Panc1 (cell line): ENCODE measurements at regions not wholly inside any gene's neighbourhood (a gene's known extent, or its start where the extent isn't known, plus 50 kb on each side); places are given as distances from the start of the nearest gene placed in this dataset.

ENCODE experiments used
- ATAC-seq: fragments of 200-7000 bp; cut with Tn5 transposase; 2 replicates; pipeline ENCODE4 v1.9.1; 2020; ENCODE audit warnings: mild to moderate bottlenecking, moderate library complexity
- BruUV-seq: library from RNA; stranded (reverse); fragments of 400-500 nt; replicated peaks from 2 replicates; lab custom pipeline; 2021; lab: Mats Ljungman, UMichigan
- CTCF ChIA-PET: fragments of 300-600 bp; sonication (Branson Sonifier 250); formaldehyde crosslinking; loops from one replicate; lab custom pipeline; 2022; ENCODE audit warnings: antibody characterized with exemption; lab: Charles Lee
- POLR2A ChIA-PET: fragments of 300-600 bp; sonication (Branson Sonifier 250); formaldehyde crosslinking; loops from one replicate; lab custom pipeline; 2022; ENCODE audit warnings: antibody characterized with exemption; lab: Charles Lee
- DNase-seq: peaks from one replicate; pipeline ENCODE4 v3.0.0-alpha.2; 2010; ENCODE audit warnings: low read depth, low spot score
- H3K27ac ChIP-seq: 2 replicates; pipeline ENCODE4 v1.5.1; 2011; ENCODE audit warnings: mild to moderate bottlenecking, low read length, inconsistent platforms
- H3K27me3 ChIP-seq: fragments of 200-500 bp; sonication (Bioruptor generic); 2 replicates; pipeline ENCODE4 v1.6.0; 2014; ENCODE audit warnings: low read length, inconsistent platforms; ENCODE audit not compliant: control insufficient read depth, insufficient read depth
- H3K36me3 ChIP-seq: fragments of 200-500 bp; sonication (Bioruptor generic); 2 replicates; pipeline ENCODE4 v1.5.1; 2014; ENCODE audit warnings: inconsistent platforms, mild to moderate bottlenecking, low read length, moderate library complexity; ENCODE audit not compliant: control insufficient read depth, insufficient read depth
- H3K4me1 ChIP-seq: 2 replicates; pipeline ENCODE4 v1.5.1; 2011; ENCODE audit warnings: inconsistent platforms, mild to moderate bottlenecking, low read length, moderate library complexity; ENCODE audit not compliant: control insufficient read depth, insufficient read depth
- H3K4me3 ChIP-seq, 2 experiments: 2 replicates each; pipeline ENCODE4 v1.5.1; 2011 to 2012; ENCODE audit warnings: low read depth in 2 of 2, low read length in 2 of 2, mild to moderate bottlenecking in 2 of 2, inconsistent platforms in 1 of 2, moderate library complexity in 1 of 2
- H3K9me3 ChIP-seq: fragments of 200-500 bp; sonication (Bioruptor generic); 2 replicates; pipeline ENCODE4 v1.5.1; 2014; ENCODE audit warnings: low read depth, mild to moderate bottlenecking, inconsistent platforms, low read length, moderate library complexity; ENCODE audit not compliant: control insufficient read depth, insufficient read depth
- CTCF ChIP-seq: fragments of 450-650 bp; IDR thresholded peaks from 2 replicates; pipeline ENCODE4 v1.5.1; 2017; ENCODE audit warnings: mild to moderate bottlenecking
- POLR2AphosphoS5 ChIP-seq: IDR thresholded peaks from 2 replicates; pipeline ENCODE4 v1.6.1; 2012; ENCODE audit warnings: mild to moderate bottlenecking, low read depth, low read length, moderate library complexity
- REST ChIP-seq, 2 experiments: IDR thresholded peaks; 2 replicates each; pipeline ENCODE4 v1.6.1; 2011 to 2012; ENCODE audit warnings: low read depth in 2 of 2, control low read depth in 1 of 2, low read length in 1 of 2, mild to moderate bottlenecking in 1 of 2, moderate library complexity in 1 of 2; ENCODE audit not compliant: insufficient read depth in 1 of 2
- SIN3A ChIP-seq: IDR thresholded peaks from 2 replicates; pipeline ENCODE4 v1.6.1; 2012; ENCODE audit warnings: low read depth, mild to moderate bottlenecking, low read length, moderate library complexity, borderline replicate concordance; ENCODE audit not compliant: insufficient read depth
- TCF7L2 ChIP-seq: IDR thresholded peaks from 2 replicates; pipeline ENCODE4 v1.6.1; 2011; ENCODE audit warnings: mild to moderate bottlenecking, low read depth, low read length, inconsistent platforms
- in situ Hi-C: cut with HindIII; loops from 2 replicates; pipeline ENCODE4 v1.10.0; 2016; ENCODE audit warnings: low sequenced_read_pairs, low pct_unique_long_range_greater_than_20kb
- intact Hi-C: fragments of 100-400 bp; cut with micrococcal nuclease; formaldehyde crosslinking; loops from one replicate; pipeline ENCODE4 v1.10.0; 2022; ENCODE audit not compliant: unreplicated experiment

GRCh38 chr5:100161868-100162267 lies 373.3 kb upstream of the FAM174A start:
- in situ Hi-C loops: no loop called here
- no peaks in the 10 kb centered on the region for H3K4me1 ChIP-seq
- TF ChIP-seq REST (IDR thresholded peaks at IDR 0.05; ENCODE audit: insufficient read depth in 1 of 2, low read depth in 2 of 2, low read length in 1 of 2) (no peak), POLR2AphosphoS5 (no peak), TCF7L2 (no peak), SIN3A (no peak), CTCF (no peak)
- ChIA-PET CTCF (no interaction called here), POLR2A (no interaction called here)
- no peak overlapping the region for H3K27ac ChIP-seq
- intact Hi-C loops: no loop called here
- BruUV-seq: no TSS peak
- no peaks in the 10 kb centered on the region for H3K36me3 ChIP-seq
- H3K4me3 ChIP-seq: no peak overlapping the region
- H3K27me3 ChIP-seq: no peaks in the 10 kb centered on the region
- peaks cover 7% of the 10 kb centered on the region; the same call in 1 of the 2 replicates for H3K9me3 ChIP-seq
- no peak for DNase-seq
- ATAC-seq: no peak

GRCh38 chr5:100157066-100157465 lies 378.1 kb upstream of the FAM174A start:
- no TSS peak for BruUV-seq
- CTCF ChIA-PET: no interaction called here
- TF ChIP-seq POLR2AphosphoS5 (no peak), CTCF (no peak), REST (IDR thresholded peaks at IDR 0.05; ENCODE audit: insufficient read depth in 1 of 2, low read depth in 2 of 2, low read length in 1 of 2) (no peak), TCF7L2 (no peak), SIN3A (no peak)

More at GRCh38 chr5:100157066-100157465, 378.1 kb upstream of the FAM174A start:
- peaks cover 2% of the 10 kb centered on the region; the same call in 1 of the 2 replicates for H3K9me3 ChIP-seq
- DNase-seq: no peak
- in situ Hi-C loops (no loop called here), intact Hi-C loops (no loop called here)
- H3K27me3 ChIP-seq: no peaks in the 10 kb centered on the region
- H3K27ac ChIP-seq: no peak overlapping the region
- H3K4me3 ChIP-seq: no peak overlapping the region
- H3K4me1 ChIP-seq: no peaks in the 10 kb centered on the region
- no peaks in the 10 kb centered on the region for H3K36me3 ChIP-seq
- no peak for ATAC-seq
- POLR2A ChIA-PET: no interaction called here
